K562 (cell line): ENCODE measurements at regions not wholly inside any gene's neighbourhood (a gene's known extent, or its start where the extent isn't known, plus 50 kb on each side); places are given as distances from the start of the nearest gene placed in this dataset.

Experiments used
- ATAC-seq: fragments of 200-7000 bp; cut with Tn5 transposase; 3 replicates; pipeline ENCODE4 v1.9.1; 2020; ENCODE audit warnings: moderate library complexity
- BruUV-seq: library from RNA; stranded (reverse); fragments of 400-500 nt; replicated peaks from 2 replicates; lab custom pipeline; 2021; lab: Mats Ljungman, UMichigan
- CTCF ChIA-PET: fragments of 300-600 bp; formaldehyde crosslinking; extraction: SDS; loops from one replicate; lab custom pipeline; 2021; ENCODE audit warnings: low intra/inter-chr PET ratio; lab: Yijun Ruan, JAX
- POLR2A ChIA-PET: fragments of 300-600, 350-650 bp; sonication (Branson Sonifier 250); formaldehyde crosslinking; extraction: SDS; loops from one replicate; lab custom pipeline; 2021; ENCODE audit warnings: antibody characterized with exemption, inconsistent platforms; lab: Yijun Ruan, JAX
- DNase-seq, 4 experiments: peaks; one replicate each; pipeline versions ENCODE4 v3.0.0 to v3.0.0-alpha.2; 2011 to 2018; ENCODE audit warnings: low spot score in 3 of 4, mixed read lengths in 3 of 4; ENCODE audit errors: extremely low read depth in 1 of 4
- FAIRE-seq: peaks from 2 replicates; lab custom pipeline; 2011; peaks lifted over from hg19 to GRCh38; lab: Jason Lieb, UNC
- H2AFZ ChIP-seq: 2 replicates; pipeline ENCODE4 v1.6.0; 2011; ENCODE audit warnings: low read depth, low read length, control low read depth, inconsistent platforms
- H3K27ac ChIP-seq: fragments of 200-600 bp; 3 replicates; pipeline ENCODE4 v1.8.0; 2011; ENCODE audit warnings: low read depth, mild to moderate bottlenecking, control low read depth, inconsistent platforms, low read length, moderate library complexity, mixed read lengths; ENCODE audit errors: extremely low read depth
- H3K27me3 ChIP-seq, 2 experiments: fragments of 300-600 bp in 1 of 2; 2 replicates in 1 of 2; 3 replicates in 1 of 2; pipeline versions ENCODE4 v1.6.0 to v1.8.0; 2011; ENCODE audit warnings: inconsistent platforms in 2 of 2, low read length in 2 of 2, mild to moderate bottlenecking in 1 of 2, mixed read lengths in 1 of 2, moderate library complexity in 1 of 2; ENCODE audit not compliant: control insufficient read depth in 2 of 2, insufficient read depth in 2 of 2
- H3K36me3 ChIP-seq: fragments of 300-600 bp; 3 replicates; pipeline ENCODE4 v1.8.0; 2011; ENCODE audit warnings: mild to moderate bottlenecking, low read length, inconsistent platforms; ENCODE audit not compliant: control insufficient read depth, insufficient read depth
- H3K4me1 ChIP-seq, 2 experiments: fragments of 200-600 bp in 1 of 2; replicated peaks in 1 of 2; 2 replicates in 1 of 2; 3 replicates in 1 of 2; pipeline versions ENCODE4 v1.5.1 to v1.8.0; 2011; ENCODE audit warnings: inconsistent platforms in 2 of 2, low read length in 2 of 2, mild to moderate bottlenecking in 1 of 2, mixed read lengths in 1 of 2, moderate library complexity in 1 of 2; ENCODE audit not compliant: control insufficient read depth in 2 of 2, insufficient read depth in 2 of 2
- H3K4me2 ChIP-seq: 2 replicates; pipeline ENCODE4 v1.6.1; 2011; ENCODE audit warnings: low read length, control low read depth, inconsistent platforms, mixed read lengths; ENCODE audit not compliant: insufficient read depth
- H3K4me3 ChIP-seq: fragments of 200-600 bp; sonication (generic), shearing (Covaris generic); 2 replicates; pipeline ENCODE4 v1.5.1; 2016; ENCODE audit warnings: control low read depth, inconsistent platforms
- H3K79me2 ChIP-seq: fragments of 200-600 bp; 3 replicates; pipeline ENCODE4 v1.8.0; 2011; ENCODE audit warnings: low read length, inconsistent platforms; ENCODE audit not compliant: control insufficient read depth, insufficient read depth
- H3K9ac ChIP-seq, 2 experiments: 2 replicates each; pipeline versions ENCODE4 v1.6.0 to v1.6.1; 2011; ENCODE audit warnings: low read depth in 2 of 2, low read length in 2 of 2, control low read depth in 1 of 2, inconsistent platforms in 1 of 2, mild to moderate bottlenecking in 1 of 2, mixed read lengths in 1 of 2; ENCODE audit not compliant: insufficient read depth in 1 of 2
- H3K9me1 ChIP-seq: one replicate; pipeline ENCODE4 v1.6.0; 2011; ENCODE audit warnings: inconsistent platforms, mild to moderate bottlenecking, low read length, moderate library complexity; ENCODE audit not compliant: control insufficient read depth, insufficient read depth
- H3K9me3 ChIP-seq: replicated peaks from 2 replicates; pipeline ENCODE4 v1.5.1; 2011; ENCODE audit warnings: low read depth, low read length, inconsistent platforms; ENCODE audit not compliant: control insufficient read depth, insufficient read depth
- H4K20me1 ChIP-seq: replicated peaks from 2 replicates; pipeline ENCODE4 v1.6.1; 2011; ENCODE audit warnings: low read length, inconsistent platforms, mixed read lengths; ENCODE audit not compliant: control insufficient read depth, insufficient read depth
- EGR1 ChIP-seq: fragments of 450-650 bp; conservative IDR thresholded peaks from 2 replicates; pipeline ENCODE4 v1.6.1; 2017; ENCODE audit warnings: mild to moderate bottlenecking
- EP300 ChIP-seq: IDR thresholded peaks from 2 replicates; pipeline ENCODE4 v1.6.1; 2012; ENCODE audit warnings: low read length, improper control_type of control experiment
- FOS ChIP-seq: IDR thresholded peaks from 3 replicates; pipeline ENCODE4 v1.6.1; 2011; ENCODE audit not compliant: insufficient read length; ENCODE audit errors: extremely low read depth
- KLF1 ChIP-seq: fragments of 450-650 bp; IDR thresholded peaks from 2 replicates; pipeline ENCODE4 v1.6.1; 2016; ENCODE audit warnings: missing genetic modification characterization, missing compliant biosample characterization
- MCM3 ChIP-seq: fragments of 450-650 bp; IDR thresholded peaks from 2 replicates; pipeline ENCODE4 v1.6.1; 2016
- MCM7 ChIP-seq, 2 experiments: fragments of 450-650 bp; IDR thresholded peaks; 2 replicates each; pipeline ENCODE4 v1.6.1; 2016 to 2018
- MIER1 ChIP-seq: fragments of 450-650 bp; IDR thresholded peaks from 2 replicates; pipeline ENCODE4 v1.6.1; 2016; ENCODE audit warnings: antibody characterized with exemption, mild to moderate bottlenecking, low read depth
- OTX1 ChIP-seq: fragments of 450-650 bp; formaldehyde crosslinking; IDR thresholded peaks from 2 replicates; pipeline ENCODE4 v1.4.0; 2022; ENCODE audit warnings: mild to moderate bottlenecking
- POU5F1 ChIP-seq: fragments of 150-350 bp; IDR thresholded peaks from 2 replicates; pipeline ENCODE4 v1.6.1; 2014; ENCODE audit warnings: borderline replicate concordance, low read length, low read depth, mild to moderate bottlenecking; ENCODE audit not compliant: partially characterized antibody
- TRIM28 ChIP-seq: fragments of 450-650 bp; IDR thresholded peaks from 2 replicates; pipeline ENCODE4 v1.6.1; 2017
- ZNF165 ChIP-seq: fragments of 250-450 bp; sonication (Bioruptor Pico); IDR thresholded peaks from 2 replicates; pipeline ENCODE4 v1.4.0; 2020; ENCODE audit warnings: borderline replicate concordance
- ZNF263 ChIP-seq: sonication (generic); formaldehyde crosslinking; IDR thresholded peaks from 2 replicates; pipeline ENCODE4 v1.8.0; 2022; ENCODE audit warnings: mild to moderate bottlenecking, missing genetic modification reagents, borderline replicate concordance
- ZNF41 ChIP-seq: fragments of 250-450 bp; sonication (Bioruptor Pico); conservative IDR thresholded peaks from 2 replicates; pipeline ENCODE4 v1.4.0; 2020; ENCODE audit warnings: mild to moderate bottlenecking
- WGBS: fragments of 100-300 bp; shearing (Covaris generic); methylation state at CpG from one replicate; pipeline ENCODE4 v1.1.6; 2016; ENCODE audit warnings: low coverage, mixed read lengths; ENCODE audit not compliant: insufficient coverage; ENCODE audit errors: missing lambda C conversion rate; 5-methylcytosine and 5-hydroxymethylcytosine counted together
- in situ Hi-C: fragments of 300-500 bp; cut with MboI; formaldehyde crosslinking; loops from 4 replicates; pipeline ENCODE4 v1.15.0; 2018; ENCODE audit warnings: inconsistent platforms, mixed read lengths
- intact Hi-C: fragments of 100-400 bp; cut with micrococcal nuclease; formaldehyde crosslinking; loops from 2 replicates; pipeline ENCODE4 v1.14.2; 2022
- TF ChIP-seq, protein P1 (sequence below), 2 experiments: fragments of 450-650 bp in 1 of 2; IDR thresholded peaks; 2 replicates each; pipeline ENCODE4 v1.6.1; 2011 to 2017; ENCODE audit warnings: low read depth in 2 of 2, antibody characterized with exemption in 1 of 2, borderline replicate concordance in 1 of 2, low read length in 1 of 2, mild to moderate bottlenecking in 1 of 2, mixed read lengths in 1 of 2; ENCODE audit not compliant: control insufficient read depth in 1 of 2
- TF ChIP-seq, protein P2 (sequence below): IDR thresholded peaks from 2 replicates; pipeline ENCODE4 v1.6.1; 2016; ENCODE audit warnings: missing genetic modification characterization, missing compliant biosample characterization
- TF ChIP-seq, protein P3 (sequence below): fragments of 450-650 bp; formaldehyde crosslinking; IDR thresholded peaks from 2 replicates; pipeline ENCODE4 v1.4.0; 2022; ENCODE audit warnings: missing genetic modification characterization

DNA sequence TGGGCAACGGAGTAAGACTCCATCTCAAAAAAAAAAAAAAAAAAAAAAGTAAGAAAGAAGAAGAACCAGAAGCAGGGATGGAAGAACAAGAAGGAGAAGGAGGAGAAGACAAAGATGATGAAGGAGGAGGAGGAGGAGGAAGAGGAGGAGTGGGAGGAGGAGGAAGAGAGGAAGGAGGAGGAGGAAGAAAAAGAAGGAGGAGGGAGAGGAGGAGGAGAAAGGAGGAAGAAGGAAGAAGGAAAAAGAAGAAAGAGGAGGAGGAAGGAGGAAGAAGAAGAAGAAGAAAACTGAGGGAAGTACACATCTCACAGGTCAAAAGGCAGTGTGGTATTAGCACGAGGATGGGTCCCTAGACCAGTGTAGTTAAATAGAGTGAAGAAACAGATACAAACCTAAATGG, 65.1 kb upstream of the SCAF8 start:
- Histone ChIP-seq H3K9ac (no peak overlapping the region), H3K79me2 (no peaks in the 10 kb centered on the region), H3K9me1 (no peaks in the 10 kb centered on the region), H3K4me1 (no peaks in the 10 kb centered on the region), H3K9me3 (no peaks in the 10 kb centered on the region), H3K27ac (no peak overlapping the region), H2AFZ (no peak overlapping the region), H3K4me3 (no peak overlapping the region), H3K36me3 (no peaks in the 10 kb centered on the region), H3K27me3 (peaks cover 6 to 20% of the 10 kb centered on the region in 2 experiments), H4K20me1 (no peaks in the 10 kb centered on the region), H3K4me2 (no peak overlapping the region)
- ATAC-seq (no peak), FAIRE-seq (no peak), DNase-seq (no peak)
- CTCF ChIA-PET, result no interaction called here
- in situ Hi-C loops, result no loop called here
- intact Hi-C loops, result no loop called here
- 0% methylated on average over 2 of the region's 2 CpGs for WGBS
- POLR2A ChIA-PET, result no interaction called here
- no TSS peak for BruUV-seq
- TF ChIP-seq ZNF263 (CRISPR knock-in tag) (peak; percentile 54; the same call in 1 of the 2 replicates), ZNF41 (CRISPR knock-in tag) (no peak), MCM3 (0 out of 2 replicates have a peak, but pooled peaks have one; percentile 65), EGR1 (0 out of 2 replicates have a peak, but pooled peaks have one; percentile 40), MCM7 (IDR thresholded peaks at IDR 0.05) (peak in 1 of 2 experiments; percentile 85; a peak in 1 of 4 replicates), OTX1 (CRISPR knock-in tag) (0 out of 2 replicates have a peak, but pooled peaks have one; percentile 65), POU5F1 (no peak), KLF1 (tag) (no peak), ZNF165 (no peak), FOS (no peak), MIER1 (no peak), TRIM28 (no peak), EP300 (no peak)
- TF ChIP-seq, protein P1, sequence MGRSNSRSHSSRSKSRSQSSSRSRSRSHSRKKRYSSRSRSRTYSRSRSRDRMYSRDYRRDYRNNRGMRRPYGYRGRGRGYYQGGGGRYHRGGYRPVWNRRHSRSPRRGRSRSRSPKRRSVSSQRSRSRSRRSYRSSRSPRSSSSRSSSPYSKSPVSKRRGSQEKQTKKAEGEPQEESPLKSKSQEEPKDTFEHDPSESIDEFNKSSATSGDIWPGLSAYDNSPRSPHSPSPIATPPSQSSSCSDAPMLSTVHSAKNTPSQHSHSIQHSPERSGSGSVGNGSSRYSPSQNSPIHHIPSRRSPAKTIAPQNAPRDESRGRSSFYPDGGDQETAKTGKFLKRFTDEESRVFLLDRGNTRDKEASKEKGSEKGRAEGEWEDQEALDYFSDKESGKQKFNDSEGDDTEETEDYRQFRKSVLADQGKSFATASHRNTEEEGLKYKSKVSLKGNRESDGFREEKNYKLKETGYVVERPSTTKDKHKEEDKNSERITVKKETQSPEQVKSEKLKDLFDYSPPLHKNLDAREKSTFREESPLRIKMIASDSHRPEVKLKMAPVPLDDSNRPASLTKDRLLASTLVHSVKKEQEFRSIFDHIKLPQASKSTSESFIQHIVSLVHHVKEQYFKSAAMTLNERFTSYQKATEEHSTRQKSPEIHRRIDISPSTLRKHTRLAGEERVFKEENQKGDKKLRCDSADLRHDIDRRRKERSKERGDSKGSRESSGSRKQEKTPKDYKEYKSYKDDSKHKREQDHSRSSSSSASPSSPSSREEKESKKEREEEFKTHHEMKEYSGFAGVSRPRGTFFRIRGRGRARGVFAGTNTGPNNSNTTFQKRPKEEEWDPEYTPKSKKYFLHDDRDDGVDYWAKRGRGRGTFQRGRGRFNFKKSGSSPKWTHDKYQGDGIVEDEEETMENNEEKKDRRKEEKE (IDR thresholded peaks at IDR 0.05; ENCODE audit: borderline replicate concordance in 1 of 2, control insufficient read depth in 1 of 2, low read depth in 2 of 2, low read length in 1 of 2), result 0 out of 4 replicates have a peak, but pooled peaks of 1 of the 2 experiments have one; percentile 18
- TF ChIP-seq, protein P2, sequence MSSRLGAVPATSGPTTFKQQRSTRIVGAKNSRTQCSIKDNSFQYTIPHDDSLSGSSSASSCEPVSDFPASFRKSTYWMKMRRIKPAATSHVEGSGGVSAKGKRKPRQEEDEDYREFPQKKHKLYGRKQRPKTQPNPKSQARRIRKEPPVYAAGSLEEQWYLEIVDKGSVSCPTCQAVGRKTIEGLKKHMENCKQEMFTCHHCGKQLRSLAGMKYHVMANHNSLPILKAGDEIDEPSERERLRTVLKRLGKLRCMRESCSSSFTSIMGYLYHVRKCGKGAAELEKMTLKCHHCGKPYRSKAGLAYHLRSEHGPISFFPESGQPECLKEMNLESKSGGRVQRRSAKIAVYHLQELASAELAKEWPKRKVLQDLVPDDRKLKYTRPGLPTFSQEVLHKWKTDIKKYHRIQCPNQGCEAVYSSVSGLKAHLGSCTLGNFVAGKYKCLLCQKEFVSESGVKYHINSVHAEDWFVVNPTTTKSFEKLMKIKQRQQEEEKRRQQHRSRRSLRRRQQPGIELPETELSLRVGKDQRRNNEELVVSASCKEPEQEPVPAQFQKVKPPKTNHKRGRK (tag), result peak; percentile 78
- TF ChIP-seq, protein P3, sequence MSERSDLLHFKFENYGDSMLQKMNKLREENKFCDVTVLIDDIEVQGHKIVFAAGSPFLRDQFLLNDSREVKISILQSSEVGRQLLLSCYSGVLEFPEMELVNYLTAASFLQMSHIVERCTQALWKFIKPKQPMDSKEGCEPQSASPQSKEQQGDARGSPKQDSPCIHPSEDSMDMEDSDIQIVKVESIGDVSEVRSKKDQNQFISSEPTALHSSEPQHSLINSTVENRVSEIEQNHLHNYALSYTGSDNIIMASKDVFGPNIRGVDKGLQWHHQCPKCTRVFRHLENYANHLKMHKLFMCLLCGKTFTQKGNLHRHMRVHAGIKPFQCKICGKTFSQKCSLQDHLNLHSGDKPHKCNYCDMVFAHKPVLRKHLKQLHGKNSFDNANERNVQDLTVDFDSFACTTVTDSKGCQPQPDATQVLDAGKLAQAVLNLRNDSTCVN, result 0 out of 2 replicates have a peak, but pooled peaks have one; percentile 72
